H9 (cell line): ENCODE measurements at regions not wholly inside any gene's neighbourhood (a gene's known extent, or its start where the extent isn't known, plus 50 kb on each side); places are given as distances from the start of the nearest gene placed in this dataset.

ENCODE experiments used
- DNase-seq: peaks from one replicate; pipeline ENCODE4 v3.0.0-alpha.2; 2017
- H2AFZ ChIP-seq: one replicate; pipeline ENCODE4 v1.6.1; 2013; ENCODE audit warnings: mild to moderate bottlenecking, low read length, control low read depth, moderate library complexity
- H2AK5ac ChIP-seq: 2 replicates; pipeline ENCODE4 v1.6.1; 2013; ENCODE audit warnings: low read length, control low read depth, mixed read lengths; ENCODE audit not compliant: insufficient read length
- H2BK120ac ChIP-seq: one replicate; pipeline ENCODE4 v1.6.1; 2013; ENCODE audit warnings: low read depth, mild to moderate bottlenecking, low read length, control low read depth, inconsistent platforms; ENCODE audit not compliant: poor library complexity, severe bottlenecking
- H2BK12ac ChIP-seq: 2 replicates; pipeline ENCODE4 v1.6.1; 2013; ENCODE audit warnings: low read length, control low read depth, mixed read lengths, low read depth; ENCODE audit not compliant: insufficient read length
- H2BK15ac ChIP-seq: 2 replicates; pipeline ENCODE4 v1.6.1; 2013; ENCODE audit warnings: low read depth, low read length, control low read depth
- H2BK20ac ChIP-seq: one replicate; pipeline ENCODE4 v1.6.1; 2013; ENCODE audit warnings: low read depth, mild to moderate bottlenecking, low read length, control low read depth, inconsistent platforms; ENCODE audit not compliant: poor library complexity, severe bottlenecking
- H2BK5ac ChIP-seq: 2 replicates; pipeline ENCODE4 v1.6.1; 2013; ENCODE audit warnings: low read length, control low read depth, mixed read lengths; ENCODE audit not compliant: insufficient read length
- H3K14ac ChIP-seq: 2 replicates; pipeline ENCODE4 v1.6.1; 2013; ENCODE audit warnings: low read length, control low read depth; ENCODE audit not compliant: insufficient read depth
- H3K18ac ChIP-seq: 2 replicates; pipeline ENCODE4 v1.6.1; 2013; ENCODE audit warnings: low read depth, mild to moderate bottlenecking, mixed read lengths, low read length, control low read depth; ENCODE audit not compliant: insufficient read length
- H3K23ac ChIP-seq: 2 replicates; pipeline ENCODE4 v1.6.1; 2013; ENCODE audit warnings: low read length, control low read depth, mixed read lengths, low read depth; ENCODE audit not compliant: insufficient read length
- H3K23me2 ChIP-seq: 2 replicates; pipeline ENCODE4 v1.6.1; 2013; ENCODE audit warnings: low read depth, mild to moderate bottlenecking, mixed read lengths, low read length, control low read depth; ENCODE audit not compliant: insufficient read length, poor library complexity, severe bottlenecking
- H3K27ac ChIP-seq: 2 replicates; pipeline ENCODE4 v1.5.1; 2013; ENCODE audit warnings: low read length, control low read depth, mixed read lengths, low read depth; ENCODE audit not compliant: insufficient read length
- H3K27me3 ChIP-seq: 2 replicates; pipeline ENCODE4 v1.6.1; 2013; ENCODE audit warnings: low read length, control low read depth, inconsistent platforms; ENCODE audit not compliant: insufficient read depth
- H3K4ac ChIP-seq: 2 replicates; pipeline ENCODE4 v1.6.1; 2013; ENCODE audit warnings: low read depth, mild to moderate bottlenecking, control low read depth, inconsistent platforms, low read length, moderate library complexity
- H3K4me1 ChIP-seq: 2 replicates; pipeline ENCODE4 v1.6.1; 2013; ENCODE audit warnings: low read length, control low read depth, inconsistent platforms; ENCODE audit not compliant: insufficient read depth
- H3K4me2 ChIP-seq: 2 replicates; pipeline ENCODE4 v1.6.1; 2013; ENCODE audit warnings: low read length, control low read depth, mixed read lengths; ENCODE audit not compliant: insufficient read length, insufficient read depth
- H3K56ac ChIP-seq: 2 replicates; pipeline ENCODE4 v1.6.1; 2013; ENCODE audit warnings: low read depth, mild to moderate bottlenecking, mixed read lengths, low read length, control low read depth; ENCODE audit not compliant: insufficient read length
- H3K79me1 ChIP-seq: 2 replicates; pipeline ENCODE4 v1.6.1; 2013; ENCODE audit warnings: low read depth, mild to moderate bottlenecking, moderate library complexity, low read length, control low read depth, inconsistent platforms; ENCODE audit not compliant: insufficient read depth, poor library complexity, severe bottlenecking
- H3K79me2 ChIP-seq: 2 replicates; pipeline ENCODE4 v1.6.1; 2013; ENCODE audit warnings: low read length, control low read depth, inconsistent platforms; ENCODE audit not compliant: insufficient read depth
- H3K9ac ChIP-seq: 2 replicates; pipeline ENCODE4 v1.6.1; 2013; ENCODE audit warnings: low read length, control low read depth, mixed read lengths; ENCODE audit not compliant: insufficient read length; ENCODE audit errors: extremely low read depth
- H3K9me3 ChIP-seq: one replicate; pipeline ENCODE4 v1.6.1; 2013; ENCODE audit warnings: low read depth, low read length, inconsistent platforms; ENCODE audit not compliant: control insufficient read depth
- H3T11ph ChIP-seq: one replicate; pipeline ENCODE4 v1.6.1; 2013; ENCODE audit warnings: mild to moderate bottlenecking, low read length, control low read depth, inconsistent platforms
- H4K20me1 ChIP-seq: one replicate; pipeline ENCODE4 v1.6.1; 2013; ENCODE audit not compliant: control insufficient read depth, insufficient read length, insufficient read depth
- H4K5ac ChIP-seq: 2 replicates; pipeline ENCODE4 v1.6.1; 2013; ENCODE audit warnings: low read depth, mild to moderate bottlenecking, mixed read lengths, low read length, control low read depth; ENCODE audit not compliant: insufficient read length
- H4K8ac ChIP-seq: replicated peaks from 2 replicates; pipeline ENCODE4 v1.6.1; 2013; ENCODE audit warnings: low read length, control low read depth, mixed read lengths, low read depth; ENCODE audit not compliant: insufficient read length
- H4K91ac ChIP-seq: 2 replicates; pipeline ENCODE4 v1.6.1; 2013; ENCODE audit warnings: low read depth, mild to moderate bottlenecking, moderate library complexity, mixed read lengths, low read length, control low read depth; ENCODE audit not compliant: insufficient read length
- H3K27ac Mint-ChIP-seq, 3 experiments: 2 replicates in 2 of 3; 3 replicates in 1 of 3; pipeline ENCODE4 v1.8.0; 2020 to 2021; ENCODE audit warnings: mixed read lengths in 3 of 3, mild to moderate bottlenecking in 1 of 3, moderate library complexity in 1 of 3
- H3K27me3 Mint-ChIP-seq: 2 replicates; pipeline ENCODE4 v1.8.0; 2021; ENCODE audit warnings: low read depth, mild to moderate bottlenecking, moderate library complexity, mixed read lengths
- H3K36me3 Mint-ChIP-seq, 3 experiments: 2 replicates in 2 of 3; 3 replicates in 1 of 3; pipeline ENCODE4 v1.8.0; 2020 to 2021; ENCODE audit warnings: low read depth in 3 of 3, mixed read lengths in 3 of 3; ENCODE audit not compliant: insufficient read depth in 1 of 3
- H3K4me1 Mint-ChIP-seq, 2 experiments: 2 replicates each; pipeline ENCODE4 v1.8.0; 2020; ENCODE audit warnings: mixed read lengths in 2 of 2
- H3K4me3 Mint-ChIP-seq, 2 experiments: 2 replicates in 1 of 2; 3 replicates in 1 of 2; pipeline ENCODE4 v1.8.0; 2020 to 2021; ENCODE audit warnings: mild to moderate bottlenecking in 2 of 2, mixed read lengths in 2 of 2, moderate library complexity in 1 of 2
- H3K9me3 Mint-ChIP-seq, 2 experiments: 2 replicates in 1 of 2; 3 replicates in 1 of 2; pipeline ENCODE4 v1.8.0; 2020; ENCODE audit warnings: mild to moderate bottlenecking in 2 of 2, mixed read lengths in 2 of 2, moderate library complexity in 1 of 2
- CTCF ChIP-seq: fragments of 200-600 bp; sonication (generic); conservative IDR thresholded peaks from 3 replicates; pipeline ENCODE4 v1.8.0; 2021; ENCODE audit warnings: antibody characterized with exemption, mild to moderate bottlenecking
- WGBS: extraction: QIAGEN DNeasy Blood & Tissue Kit; methylation state at CpG from one replicate; pipeline ENCODE4 v1.1.7; 2013; ENCODE audit warnings: missing lambda C conversion rate, low lambda C conversion rate, mixed read lengths; ENCODE audit not compliant: insufficient read length; ENCODE audit errors: extremely low coverage; 5-methylcytosine and 5-hydroxymethylcytosine counted together

DNA sequence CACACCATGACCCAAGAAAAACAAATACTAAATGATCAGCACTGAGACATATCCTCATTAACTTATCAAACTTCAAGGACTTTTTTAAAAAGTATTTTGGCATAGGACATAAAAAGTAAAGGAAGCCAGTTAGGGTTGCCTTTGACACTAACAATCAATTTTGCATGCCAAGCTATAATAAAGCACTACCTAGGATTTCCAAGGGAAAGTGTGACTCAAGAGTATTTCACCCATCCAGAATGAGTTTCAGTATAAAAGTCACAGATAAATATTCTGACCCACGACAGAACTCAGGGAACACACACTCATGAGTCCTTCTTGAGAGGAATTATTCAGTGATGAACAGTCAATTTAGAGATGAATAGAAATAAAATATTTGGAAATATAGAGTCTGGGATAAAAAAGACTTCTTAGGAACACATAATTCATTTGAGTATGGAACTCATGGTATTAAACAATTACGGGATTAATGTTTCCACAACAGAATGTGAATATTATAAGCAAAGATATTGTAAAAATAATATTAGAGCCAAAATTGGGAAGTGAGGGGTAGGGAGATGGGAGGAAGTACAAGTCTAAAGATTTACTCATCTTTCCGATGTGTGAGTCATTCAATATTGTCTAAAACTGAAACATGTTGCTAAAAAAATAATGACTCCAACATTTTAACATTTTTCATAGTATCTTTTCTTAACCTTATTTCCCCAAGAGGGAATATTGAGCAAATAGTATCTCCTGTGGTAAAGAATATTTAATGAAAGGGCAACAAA is 143.5 kb upstream of the LNX1 start:
- Histone ChIP-seq H4K20me1 (no peaks in the 10 kb centered on the region), H3K9me3 (no peaks in the 10 kb centered on the region), H3K79me2 (no peaks in the 10 kb centered on the region), H3K9ac (no peak overlapping the region), H3K79me1 (no peaks in the 10 kb centered on the region), H3K23ac (no peak overlapping the region), H3K14ac (no peak overlapping the region), H3K4me1 (no peaks in the 10 kb centered on the region), H4K5ac (no peak overlapping the region), H3K27ac (no peak overlapping the region), H2BK120ac (no peak overlapping the region), H2AK5ac (no peak overlapping the region), H3T11ph (no peak overlapping the region), H3K4ac (no peak overlapping the region), H3K4me2 (no peak overlapping the region), H2BK15ac (no peak overlapping the region), H4K91ac (no peak overlapping the region), H2BK12ac (no peak overlapping the region), H4K8ac (no peak overlapping the region), H3K18ac (no peak overlapping the region), H3K23me2 (no peaks in the 10 kb centered on the region), H2AFZ (no peak overlapping the region), H3K27me3 (no peaks in the 10 kb centered on the region), H2BK20ac (no peak overlapping the region), H3K56ac (no peak overlapping the region), H2BK5ac (no peak overlapping the region)
- Mint-ChIP-seq H3K9me3 (no peaks in the 10 kb centered on the region), H3K27ac (no peak overlapping the region), H3K36me3 (no peaks in the 10 kb centered on the region; a peak in 1 of 7 replicates), H3K4me1 (no peaks in the 10 kb centered on the region), H3K4me3 (no peak overlapping the region), H3K27me3 (no peaks in the 10 kb centered on the region; the same call in 1 of the 2 replicates)
- no peak for DNase-seq
- no CpG with 5 or more reads among the region's 3 CpGs for WGBS
- no peak for TF ChIP-seq CTCF
